GM12878 (cell line): ENCODE measurements at regions not wholly inside any gene's neighbourhood (a gene's known extent, or its start where the extent isn't known, plus 50 kb on each side); places are given as distances from the start of the nearest gene placed in this dataset.

Experiments used
- ATAC-seq: fragments of 200-7000 bp; cut with Tn5 transposase; 3 replicates; pipeline ENCODE4 v1.9.1; 2020; ENCODE audit warnings: mild to moderate bottlenecking, moderate library complexity
- BruUV-seq: library from RNA; stranded (reverse); fragments of 400-500 nt; replicated peaks from 2 replicates; lab custom pipeline; 2021; lab: Mats Ljungman, UMichigan
- CTCF ChIA-PET: fragments of 300-600 bp; sonication (Branson Sonifier 250); formaldehyde crosslinking; extraction: SDS; loops from one replicate; lab custom pipeline; 2021; ENCODE audit warnings: inconsistent platforms; lab: Yijun Ruan, JAX
- POLR2A ChIA-PET: fragments of 350-600 bp; formaldehyde crosslinking; extraction: SDS; loops from one replicate; lab custom pipeline; 2021; ENCODE audit warnings: inconsistent platforms; lab: Charles Lee
- RAD21 ChIA-PET: fragments of 300-600 bp; sonication (Branson Sonifier 250); formaldehyde crosslinking; loops from one replicate; lab custom pipeline; 2023; ENCODE audit warnings: antibody characterized with exemption; ENCODE audit not compliant: unreplicated experiment; lab: Charles Lee
- SMC1A ChIA-PET: fragments of 300-600 bp; sonication (Branson Sonifier 250); formaldehyde crosslinking; loops from one replicate; lab custom pipeline; 2023; ENCODE audit not compliant: unreplicated experiment, uncharacterized antibody; lab: Charles Lee
- DNase-seq: peaks from one replicate; pipeline ENCODE4 v3.0.0-alpha.2; 2011; ENCODE audit warnings: low read depth, low spot score
- FAIRE-seq: peaks from 3 replicates; lab custom pipeline; 2011; peaks lifted over from hg19 to GRCh38; lab: Jason Lieb, UNC
- H2AFZ ChIP-seq: 2 replicates; pipeline ENCODE4 v1.6.0; 2011; ENCODE audit warnings: low read depth, low read length, control low read depth; ENCODE audit not compliant: control insufficient read depth
- H3K27ac ChIP-seq: 2 replicates; pipeline ENCODE4 v1.5.1; 2011; ENCODE audit warnings: control low read depth; ENCODE audit not compliant: control insufficient read depth, insufficient read depth
- H3K27me3 ChIP-seq, 2 experiments: replicated peaks in 1 of 2; 2 replicates each; pipeline versions ENCODE4 v1.6.0 to v1.6.1; 2011; ENCODE audit warnings: low read length in 1 of 2; ENCODE audit not compliant: control insufficient read depth in 2 of 2, insufficient read depth in 2 of 2
- H3K36me3 ChIP-seq, 2 experiments: 2 replicates each; pipeline ENCODE4 v1.5.1; 2011; ENCODE audit warnings: low read length in 1 of 2; ENCODE audit not compliant: control insufficient read depth in 2 of 2, insufficient read depth in 2 of 2
- H3K4me1 ChIP-seq: 2 replicates; pipeline ENCODE4 v1.6.1; 2011; ENCODE audit warnings: mild to moderate bottlenecking, low read length, moderate library complexity, mixed read lengths; ENCODE audit not compliant: control insufficient read depth, insufficient read depth
- H3K4me2 ChIP-seq: 2 replicates; pipeline ENCODE4 v1.6.0; 2011; ENCODE audit warnings: control low read depth; ENCODE audit not compliant: control insufficient read depth, insufficient read depth
- H3K4me3 ChIP-seq: fragments of 200-600 bp; sonication (generic); 2 replicates; pipeline ENCODE4 v1.5.1; 2016
- H3K79me2 ChIP-seq: 2 replicates; pipeline ENCODE4 v1.6.0; 2011; ENCODE audit warnings: low read length; ENCODE audit not compliant: control insufficient read depth, insufficient read depth
- H3K9ac ChIP-seq: 2 replicates; pipeline ENCODE4 v1.8.0; 2011; ENCODE audit warnings: low read length, control low read depth, mixed read lengths; ENCODE audit not compliant: control insufficient read depth, insufficient read depth
- H3K9me3 ChIP-seq: replicated peaks from 3 replicates; pipeline ENCODE4 v1.5.1; 2011; ENCODE audit warnings: mild to moderate bottlenecking, low read length; ENCODE audit not compliant: control insufficient read depth, insufficient read depth
- H4K20me1 ChIP-seq: 2 replicates; pipeline ENCODE4 v1.6.0; 2011; ENCODE audit not compliant: control insufficient read depth, insufficient read depth
- BCL11A ChIP-seq: IDR thresholded peaks from 2 replicates; pipeline ENCODE4 v1.6.1; 2011; ENCODE audit warnings: low read depth, low read length
- HDGF ChIP-seq: fragments of 450-650 bp; IDR thresholded peaks from 2 replicates; pipeline ENCODE4 v1.6.1; 2016; ENCODE audit warnings: antibody characterized with exemption
- MAX ChIP-seq: IDR thresholded peaks from 2 replicates; pipeline ENCODE4 v1.6.1; 2012; ENCODE audit warnings: low read depth, low read length, improper control_type of control experiment
- NR2C1 ChIP-seq: fragments of 450-650 bp; IDR thresholded peaks from 2 replicates; pipeline ENCODE4 v1.6.1; 2017; ENCODE audit warnings: antibody characterized with exemption, mild to moderate bottlenecking, moderate library complexity
- RBBP5 ChIP-seq: fragments of 200-600 bp; sonication (generic); conservative IDR thresholded peaks from 2 replicates; pipeline ENCODE4 v1.6.1; 2016
- SIN3A ChIP-seq: IDR thresholded peaks from 2 replicates; pipeline ENCODE4 v1.6.1; 2012; ENCODE audit warnings: low read depth, low read length, improper control_type of control experiment
- TCF12 ChIP-seq: IDR thresholded peaks from 2 replicates; pipeline ENCODE4 v1.6.1; 2011; ENCODE audit warnings: low read depth, mild to moderate bottlenecking, low read length
- YBX1 ChIP-seq: fragments of 450-650 bp; IDR thresholded peaks from 2 replicates; pipeline ENCODE4 v1.6.1; 2016; ENCODE audit warnings: antibody characterized with exemption
- ZNF207 ChIP-seq: fragments of 450-650 bp; IDR thresholded peaks from 2 replicates; pipeline ENCODE4 v1.6.1; 2014; ENCODE audit warnings: antibody characterized with exemption, mild to moderate bottlenecking, borderline replicate concordance
- ZNF217 ChIP-seq: fragments of 450-650 bp; IDR thresholded peaks from 2 replicates; pipeline ENCODE4 v1.6.1; 2017; ENCODE audit warnings: antibody characterized with exemption, mild to moderate bottlenecking
- ZZZ3 ChIP-seq: IDR thresholded peaks from 2 replicates; pipeline ENCODE4 v1.6.1; 2011; ENCODE audit warnings: low read depth; ENCODE audit not compliant: control insufficient read depth, insufficient read length
- WGBS: methylation state at CpG from one replicate; pipeline ENCODE4 v1.1.6; 2016; ENCODE audit warnings: low lambda C conversion rate; ENCODE audit not compliant: insufficient replicate concordance, insufficient coverage; ENCODE audit errors: missing lambda C conversion rate; 5-methylcytosine and 5-hydroxymethylcytosine counted together
- in situ Hi-C: fragments of 300-500 bp; cut with MboI; formaldehyde crosslinking; loops from 9 replicates; pipeline ENCODE4 v1.14.3; 2018; ENCODE audit warnings: mixed read lengths
- intact Hi-C: fragments of 100-400 bp; cut with micrococcal nuclease; formaldehyde crosslinking; loops from one replicate; pipeline ENCODE4 v1.14.2; 2022; ENCODE audit not compliant: unreplicated experiment
- TF ChIP-seq, protein P1 (sequence below): IDR thresholded peaks from 2 replicates; pipeline ENCODE4 v1.6.1; 2011; ENCODE audit warnings: borderline replicate concordance, low read depth, mild to moderate bottlenecking, moderate library complexity, mixed read lengths, low read length; ENCODE audit not compliant: insufficient read depth; ENCODE audit errors: extremely low read length

GRCh38 chr4:147288512-147288911 is 192.4 kb upstream of the EDNRA start:
- no peak for ATAC-seq
- POLR2A ChIA-PET, result no interaction called here
- Histone ChIP-seq H3K9me3 (no peaks in the 10 kb centered on the region), H3K4me2 (no peak overlapping the region), H3K4me1 (no peaks in the 10 kb centered on the region), H4K20me1 (no peaks in the 10 kb centered on the region), H3K27ac (no peak overlapping the region), H2AFZ (no peak overlapping the region), H3K79me2 (no peaks in the 10 kb centered on the region), H3K36me3 (no peaks in the 10 kb centered on the region), H3K4me3 (no peak overlapping the region), H3K9ac (no peak overlapping the region), H3K27me3 (no peaks in the 10 kb centered on the region)
- RAD21 ChIA-PET, result no interaction called here
- in situ Hi-C loops (no loop called here), intact Hi-C loops (no loop called here)
- CTCF ChIA-PET, result no interaction called here
- no peak for FAIRE-seq
- no TSS peak for BruUV-seq
- no peak for DNase-seq
- 72% methylated on average over 1 of the region's 1 CpG for WGBS
- TF ChIP-seq ZZZ3, result no peak
- TF ChIP-seq, protein P1, sequence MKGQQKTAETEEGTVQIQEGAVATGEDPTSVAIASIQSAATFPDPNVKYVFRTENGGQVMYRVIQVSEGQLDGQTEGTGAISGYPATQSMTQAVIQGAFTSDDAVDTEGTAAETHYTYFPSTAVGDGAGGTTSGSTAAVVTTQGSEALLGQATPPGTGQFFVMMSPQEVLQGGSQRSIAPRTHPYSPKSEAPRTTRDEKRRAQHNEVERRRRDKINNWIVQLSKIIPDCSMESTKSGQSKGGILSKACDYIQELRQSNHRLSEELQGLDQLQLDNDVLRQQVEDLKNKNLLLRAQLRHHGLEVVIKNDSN, result no peak
- SMC1A ChIA-PET, result no interaction called here

DNA sequence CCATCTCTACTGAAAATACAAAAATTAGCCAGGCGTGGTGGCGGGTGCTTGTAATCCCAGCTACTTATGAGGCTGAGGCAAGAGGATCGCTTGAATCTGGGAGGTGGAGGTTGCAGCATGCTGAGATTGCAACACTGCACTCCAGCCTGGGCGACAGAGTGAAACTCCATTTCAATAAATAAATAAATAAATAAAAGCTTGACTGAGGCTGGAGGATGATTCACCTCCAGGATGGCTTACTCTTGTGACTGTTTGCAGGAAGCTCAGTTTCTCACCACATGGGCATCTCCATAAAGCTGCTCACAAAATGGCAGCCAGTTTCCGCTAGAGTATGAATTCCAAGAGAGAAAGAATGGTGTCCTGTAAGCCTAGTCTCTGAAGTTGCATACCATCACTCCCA is 191.7 kb upstream of the EDNRA start:
- no peak overlapping the region for H3K9ac ChIP-seq
- TF ChIP-seq TCF12 (no peak), BCL11A (no peak), HDGF (no peak), SIN3A (no peak), ZNF207 (no peak), NR2C1 (no peak), YBX1 (no peak), ZNF217 (no peak), RBBP5 (no peak), MAX (no peak)
- CTCF ChIA-PET, result no interaction called here
- H3K36me3 ChIP-seq, result no peaks in the 10 kb centered on the region
- in situ Hi-C loops, result no loop called here
- no peaks in the 10 kb centered on the region for H3K27me3 ChIP-seq
- H3K79me2 ChIP-seq, result no peaks in the 10 kb centered on the region
- no peaks in the 10 kb centered on the region for H3K4me1 ChIP-seq
- WGBS, result 15% methylated on average over 5 of the region's 5 CpGs
- H2AFZ ChIP-seq, result no peak overlapping the region
- BruUV-seq, result no TSS peak
- FAIRE-seq (no peak), ATAC-seq (no peak), DNase-seq (no peak)
- RAD21 ChIA-PET, result interaction anchor here (0.6 kb wide), 1 partner anchor 532 kb away, joined by 4 read pairs; no protein-coding TSS in a partner anchor
- H3K27ac ChIP-seq, result no peak overlapping the region
- H3K9me3 ChIP-seq, result no peaks in the 10 kb centered on the region
- H4K20me1 ChIP-seq, result no peaks in the 10 kb centered on the region
- H3K4me2 ChIP-seq, result no peak overlapping the region
- no peak overlapping the region for H3K4me3 ChIP-seq
- POLR2A ChIA-PET, result no interaction called here
- intact Hi-C loops, result no loop called here
- SMC1A ChIA-PET, result no interaction called here
